ENCODE measurements at regions not wholly inside any gene's neighbourhood (a gene's known extent, or its start where the extent isn't known, plus 50 kb on each side); places are given as distances from the start of the nearest gene placed in this dataset.

GRCh38 chr6:156379392-156380289 is 397.5 kb upstream of the ARID1B start:
- TF ChIP-seq POLR2A (IDR thresholded peaks at IDR 0.05) (no peak), CTCF (IDR thresholded peaks at IDR 0.05) (no peak)

Measured in suprapubic skin (tissue), 3 donors.